ENCODE measurements at regions not wholly inside any gene's neighbourhood (a gene's known extent, or its start where the extent isn't known, plus 50 kb on each side); places are given as distances from the start of the nearest gene placed in this dataset.

DNA sequence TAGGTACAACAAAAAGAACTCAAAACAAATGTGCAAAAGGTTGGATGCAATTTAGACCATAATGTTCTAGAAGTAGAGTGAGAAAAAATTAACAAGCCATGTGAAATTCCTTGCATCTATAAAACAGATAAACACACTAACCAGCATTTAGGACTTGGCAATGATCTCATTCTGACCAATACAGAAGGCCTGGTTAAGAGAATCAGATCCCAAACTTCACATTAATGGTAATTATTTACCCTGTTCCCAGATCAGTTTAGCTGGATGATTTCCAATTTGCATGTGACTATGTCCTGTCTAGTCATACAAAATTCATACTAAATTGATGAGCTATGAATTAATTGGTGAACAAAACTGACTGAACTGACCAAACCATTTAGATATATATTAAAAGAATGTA, 98.4 kb upstream of the FIGN start:
- Mint-ChIP-seq H3K9me3 (ENCODE audit: insufficient read depth) (no peaks in the 10 kb centered on the region), H3K4me1 (ENCODE audit: low read depth) (no peaks in the 10 kb centered on the region), H3K36me3 (ENCODE audit: low read depth) (no peaks in the 10 kb centered on the region), H3K4me3 (no peak overlapping the region), H3K27ac (no peak overlapping the region), H3K27me3 (ENCODE audit: low read depth) (no peaks in the 10 kb centered on the region)
- ATAC-seq (no peak), DNase-seq (no peak)
- ChIA-PET POLR2A (no interaction called here), CTCF (no interaction called here)

DNA sequence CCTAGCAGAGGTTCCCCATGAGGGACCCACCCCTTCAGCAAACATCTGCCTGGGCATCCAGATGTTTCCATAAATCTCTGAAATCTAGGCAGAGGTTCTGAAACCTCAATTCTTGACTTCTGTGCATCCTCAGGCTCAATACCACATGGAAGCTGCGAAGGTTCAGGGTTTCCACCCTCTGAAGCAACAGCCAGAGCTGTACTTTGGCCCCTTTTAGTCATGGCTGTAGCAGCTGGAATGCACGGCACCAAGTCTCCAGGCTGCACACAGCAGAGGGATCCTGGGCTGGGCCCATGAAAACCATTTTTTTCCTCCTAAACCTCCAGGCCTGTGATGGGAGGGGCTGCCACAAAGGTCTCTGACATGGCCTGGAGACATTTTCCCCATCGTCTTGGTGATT, 93.0 kb upstream of the FIGN start:
- H3K27ac Mint-ChIP-seq = no peak overlapping the region
- H3K36me3 Mint-ChIP-seq (ENCODE audit: low read depth) = no peaks in the 10 kb centered on the region
- no peak for ATAC-seq
- CTCF ChIA-PET = no interaction called here
- H3K4me1 Mint-ChIP-seq (ENCODE audit: low read depth) = no peaks in the 10 kb centered on the region
- no peaks in the 10 kb centered on the region for H3K9me3 Mint-ChIP-seq (ENCODE audit: insufficient read depth)
- H3K4me3 Mint-ChIP-seq = no peak overlapping the region
- H3K27me3 Mint-ChIP-seq (ENCODE audit: low read depth) = no peaks in the 10 kb centered on the region
- POLR2A ChIA-PET = no interaction called here
- DNase-seq = no peak

DNA sequence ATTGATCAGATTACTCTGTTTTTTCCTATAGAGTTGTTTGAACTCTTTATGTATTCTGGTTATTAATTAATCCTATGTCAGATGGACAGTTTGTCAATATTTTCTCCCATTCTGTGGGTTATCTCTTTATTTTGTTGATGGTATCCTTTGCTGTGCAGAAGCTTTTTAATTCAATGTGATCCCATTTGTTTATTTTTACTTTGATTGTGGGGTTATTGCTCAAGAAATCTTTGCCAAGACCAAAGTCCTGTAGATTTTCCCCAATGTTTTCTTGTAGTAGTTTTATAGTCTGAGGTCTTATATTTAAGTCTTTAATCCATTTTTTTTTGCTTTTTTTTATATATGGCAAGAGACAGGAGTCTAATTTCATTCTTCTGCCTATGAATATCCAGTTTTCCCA, 86.2 kb upstream of the FIGN start:
- no peak for DNase-seq
- ATAC-seq = no peak
- Mint-ChIP-seq H3K36me3 (ENCODE audit: low read depth) (no peaks in the 10 kb centered on the region), H3K9me3 (ENCODE audit: insufficient read depth) (peaks cover 10% of the 10 kb centered on the region), H3K27me3 (ENCODE audit: low read depth) (no peaks in the 10 kb centered on the region), H3K4me1 (ENCODE audit: low read depth) (no peaks in the 10 kb centered on the region), H3K27ac (no peak overlapping the region), H3K4me3 (no peak overlapping the region)
- CTCF ChIA-PET = no interaction called here
- POLR2A ChIA-PET = no interaction called here

DNA sequence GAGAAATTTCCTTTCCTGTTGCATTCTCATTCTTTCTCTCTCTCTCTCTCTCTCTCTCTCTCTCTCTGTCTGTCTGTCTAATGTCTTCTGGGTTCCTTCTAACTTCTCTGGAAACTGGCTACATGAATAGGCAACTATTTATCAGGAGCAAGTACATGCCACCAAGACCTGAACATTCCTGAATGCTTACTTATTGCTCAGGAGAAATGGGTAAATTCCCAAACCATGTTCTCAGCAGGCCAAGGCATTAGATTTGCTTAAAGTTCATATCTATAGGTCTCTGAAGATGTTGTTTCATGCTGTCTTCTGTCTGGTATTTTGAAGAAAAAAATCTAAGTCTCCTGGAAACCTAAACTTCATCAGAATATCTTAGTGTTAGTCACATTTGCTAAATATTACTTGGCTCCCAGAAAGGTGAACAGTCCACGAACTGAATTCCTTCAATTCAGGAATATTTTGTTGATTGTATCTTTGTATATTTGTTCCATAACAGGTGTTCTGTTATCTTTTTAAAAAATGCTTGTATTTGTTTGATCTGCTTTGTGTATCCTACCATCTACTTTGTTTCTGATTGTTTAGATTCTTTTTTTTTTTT, 77.2 kb upstream of the FIGN start:
- no peak overlapping the region for H3K27ac Mint-ChIP-seq
- POLR2A ChIA-PET = no interaction called here
- no peaks in the 10 kb centered on the region for H3K36me3 Mint-ChIP-seq (ENCODE audit: low read depth)
- no peaks in the 10 kb centered on the region for H3K27me3 Mint-ChIP-seq (ENCODE audit: low read depth)
- ATAC-seq (no peak), DNase-seq (no peak)
- peaks cover 11% of the 10 kb centered on the region for H3K9me3 Mint-ChIP-seq (ENCODE audit: insufficient read depth)
- H3K4me1 Mint-ChIP-seq (ENCODE audit: low read depth) = no peaks in the 10 kb centered on the region
- no peak overlapping the region for H3K4me3 Mint-ChIP-seq
- CTCF ChIA-PET = no interaction called here

DNA sequence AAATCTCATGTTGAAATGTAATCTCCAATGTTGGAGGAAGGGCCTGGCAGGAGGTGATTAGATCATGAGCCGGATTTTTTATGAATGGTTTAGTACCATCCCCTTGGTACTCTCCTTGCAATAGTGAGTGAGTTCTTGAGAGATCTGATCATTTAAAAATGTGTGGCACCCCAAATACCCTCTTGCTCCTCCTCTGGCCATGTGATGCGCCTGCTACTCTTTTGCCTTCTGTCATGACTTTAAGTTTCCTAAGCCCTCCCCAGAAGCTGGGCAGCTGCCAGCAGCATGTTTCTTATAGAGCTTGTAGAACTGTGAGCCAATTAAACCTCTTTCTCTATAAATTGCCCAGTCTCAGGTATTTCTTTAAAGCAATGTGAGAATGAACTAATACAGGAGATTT, 72.6 kb upstream of the FIGN start:
- no peak for ATAC-seq
- Mint-ChIP-seq H3K4me3 (no peak overlapping the region), H3K36me3 (ENCODE audit: low read depth) (no peaks in the 10 kb centered on the region), H3K9me3 (ENCODE audit: insufficient read depth) (no peaks in the 10 kb centered on the region), H3K27ac (no peak overlapping the region), H3K4me1 (ENCODE audit: low read depth) (no peaks in the 10 kb centered on the region), H3K27me3 (ENCODE audit: low read depth) (no peaks in the 10 kb centered on the region)
- DNase-seq = no peak
- ChIA-PET POLR2A (no interaction called here), CTCF (no interaction called here)

DNA sequence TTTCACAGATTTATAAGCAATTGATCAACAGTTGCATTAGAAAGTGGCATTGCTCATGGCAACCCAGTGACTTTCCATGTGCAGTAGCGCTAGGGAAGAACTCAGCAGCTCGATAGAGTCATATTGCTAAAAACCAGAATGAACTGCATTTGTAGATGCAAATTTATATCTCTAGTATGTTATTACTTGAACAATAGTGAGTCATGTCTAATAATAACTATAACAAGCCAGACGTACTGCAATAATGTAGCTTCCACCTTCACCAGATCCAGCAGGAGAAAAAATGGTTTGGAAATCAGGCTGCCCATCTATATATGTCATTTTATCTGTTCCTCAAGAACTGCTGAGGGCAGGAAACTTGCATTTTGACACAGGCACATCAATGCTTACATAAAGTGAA, 66.5 kb upstream of the FIGN start:
- no peaks in the 10 kb centered on the region for H3K9me3 Mint-ChIP-seq (ENCODE audit: insufficient read depth)
- DNase-seq (no peak), ATAC-seq (no peak)
- no peaks in the 10 kb centered on the region for H3K4me1 Mint-ChIP-seq (ENCODE audit: low read depth)
- no peak overlapping the region for H3K4me3 Mint-ChIP-seq
- H3K36me3 Mint-ChIP-seq (ENCODE audit: low read depth) = no peaks in the 10 kb centered on the region
- ChIA-PET CTCF (no interaction called here), POLR2A (no interaction called here)
- no peaks in the 10 kb centered on the region for H3K27me3 Mint-ChIP-seq (ENCODE audit: low read depth)
- H3K27ac Mint-ChIP-seq = no peak overlapping the region

DNA sequence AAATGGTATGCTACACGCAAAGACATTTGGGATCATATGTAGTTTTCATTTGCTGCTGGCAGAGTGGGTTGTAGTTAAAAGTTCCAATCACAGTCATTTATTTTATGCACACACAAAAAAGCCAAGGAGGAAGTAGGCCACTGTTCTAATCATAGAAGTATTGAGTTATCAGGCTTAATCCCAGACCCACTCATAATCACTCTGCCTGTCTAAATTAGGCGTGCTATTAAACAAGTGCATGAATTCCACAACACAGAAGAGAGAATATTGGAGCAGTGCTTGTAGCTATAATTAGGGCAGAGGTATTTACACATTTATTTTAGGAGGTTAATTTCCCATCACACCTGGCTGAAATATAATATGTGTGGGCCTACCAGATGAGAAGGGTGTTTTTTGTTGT, 65.7 kb upstream of the FIGN start:
- ChIA-PET CTCF (no interaction called here), POLR2A (no interaction called here)
- Mint-ChIP-seq H3K36me3 (ENCODE audit: low read depth) (no peaks in the 10 kb centered on the region), H3K27me3 (ENCODE audit: low read depth) (no peaks in the 10 kb centered on the region), H3K27ac (no peak overlapping the region), H3K4me3 (no peak overlapping the region), H3K4me1 (ENCODE audit: low read depth) (no peaks in the 10 kb centered on the region), H3K9me3 (ENCODE audit: insufficient read depth) (no peaks in the 10 kb centered on the region)
- ATAC-seq (no peak), DNase-seq (no peak)

DNA sequence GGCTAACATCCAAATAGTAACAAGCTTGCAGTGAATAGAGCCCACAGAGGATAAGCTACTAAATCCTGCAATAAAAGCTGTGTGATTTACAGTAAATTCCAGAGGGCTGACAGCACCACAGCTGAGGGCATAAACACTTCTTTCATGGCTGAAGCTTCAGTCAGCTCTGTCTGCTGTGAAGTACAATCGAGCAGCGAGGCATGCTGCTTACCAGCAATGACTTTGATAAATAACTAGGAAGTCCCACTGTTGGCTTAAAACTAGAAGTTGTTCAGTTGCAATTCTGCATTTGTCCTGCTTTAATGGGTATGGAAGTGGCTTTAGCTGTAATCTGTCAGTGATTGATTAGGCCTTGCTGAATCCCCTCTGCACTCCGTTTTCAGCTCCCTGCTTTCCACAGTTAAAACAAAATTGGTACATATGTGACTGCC, 65.2 kb upstream of the FIGN start:
- no peaks in the 10 kb centered on the region for H3K9me3 Mint-ChIP-seq (ENCODE audit: insufficient read depth)
- CTCF ChIA-PET = no interaction called here
- no peak overlapping the region for H3K4me3 Mint-ChIP-seq
- POLR2A ChIA-PET = no interaction called here
- ATAC-seq = no peak
- no peaks in the 10 kb centered on the region for H3K4me1 Mint-ChIP-seq (ENCODE audit: low read depth)
- DNase-seq = no peak
- H3K36me3 Mint-ChIP-seq (ENCODE audit: low read depth) = no peaks in the 10 kb centered on the region
- no peak overlapping the region for H3K27ac Mint-ChIP-seq
- H3K27me3 Mint-ChIP-seq (ENCODE audit: low read depth) = no peaks in the 10 kb centered on the region

DNA sequence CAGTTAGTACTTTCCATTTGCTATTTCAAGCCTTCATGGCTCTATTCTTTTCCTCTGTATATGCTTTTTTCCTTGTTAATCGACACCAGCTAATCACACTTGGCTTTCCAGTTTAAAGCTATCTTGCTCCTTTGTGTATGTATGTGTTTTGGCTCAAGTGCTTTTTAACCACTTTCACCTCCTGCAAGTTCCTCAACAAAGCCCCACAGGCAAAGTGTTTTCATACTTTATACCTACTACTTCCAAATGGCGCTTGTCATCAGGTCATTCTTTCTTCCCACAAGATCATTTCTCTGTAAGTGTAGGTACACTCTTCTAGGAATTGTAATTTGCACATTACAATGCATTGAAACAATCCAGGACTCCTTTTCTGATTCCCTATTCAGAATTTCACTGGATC, 64.0 kb upstream of the FIGN start:
- Mint-ChIP-seq H3K4me1 (ENCODE audit: low read depth) (no peaks in the 10 kb centered on the region), H3K27me3 (ENCODE audit: low read depth) (no peaks in the 10 kb centered on the region), H3K36me3 (ENCODE audit: low read depth) (no peaks in the 10 kb centered on the region), H3K9me3 (ENCODE audit: insufficient read depth) (no peaks in the 10 kb centered on the region), H3K4me3 (no peak overlapping the region), H3K27ac (no peak overlapping the region)
- POLR2A ChIA-PET = no interaction called here
- CTCF ChIA-PET = interaction anchor here (0.7 kb wide), 1 partner anchor 34 kb away, joined by 3 read pairs; no protein-coding TSS in a partner anchor
- ATAC-seq (no peak), DNase-seq (no peak)

DNA sequence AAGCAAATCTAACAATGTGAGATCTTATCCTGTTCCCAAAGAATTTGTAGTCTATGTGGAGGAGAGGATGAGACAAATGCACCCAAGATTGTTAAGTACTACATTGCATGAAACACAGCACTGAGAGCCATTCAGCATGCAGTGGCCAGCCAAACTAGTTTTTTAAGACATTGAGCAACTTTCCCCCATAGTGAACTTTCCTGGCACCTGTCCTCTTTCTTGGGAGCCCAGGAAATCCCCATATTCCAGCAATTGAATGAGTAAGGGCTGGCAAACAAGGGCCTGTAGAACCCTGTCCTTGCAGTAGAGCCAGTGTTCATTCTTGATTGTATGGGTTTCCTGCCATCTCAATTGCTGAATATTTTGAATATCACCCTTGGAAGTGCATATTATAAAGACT, 58.8 kb upstream of the FIGN start:
- Mint-ChIP-seq H3K9me3 (ENCODE audit: insufficient read depth) (no peaks in the 10 kb centered on the region), H3K4me1 (ENCODE audit: low read depth) (no peaks in the 10 kb centered on the region), H3K36me3 (ENCODE audit: low read depth) (no peaks in the 10 kb centered on the region), H3K27ac (no peak overlapping the region), H3K27me3 (ENCODE audit: low read depth) (no peaks in the 10 kb centered on the region), H3K4me3 (no peak overlapping the region)
- POLR2A ChIA-PET = no interaction called here
- ATAC-seq (no peak), DNase-seq (no peak)
- CTCF ChIA-PET = no interaction called here
